ENCODE measurements at regions not wholly inside any gene's neighbourhood (a gene's known extent, or its start where the extent isn't known, plus 50 kb on each side); places are given as distances from the start of the nearest gene placed in this dataset.
A peak's percentile ranks its signal among the peaks of the same experiment; 100 is the strongest.

- no peak for DNase-seq
These were observed 166.6 kb downstream of the TLE3 start for GRCh38 chr15:69931156-69931555.

DNA sequence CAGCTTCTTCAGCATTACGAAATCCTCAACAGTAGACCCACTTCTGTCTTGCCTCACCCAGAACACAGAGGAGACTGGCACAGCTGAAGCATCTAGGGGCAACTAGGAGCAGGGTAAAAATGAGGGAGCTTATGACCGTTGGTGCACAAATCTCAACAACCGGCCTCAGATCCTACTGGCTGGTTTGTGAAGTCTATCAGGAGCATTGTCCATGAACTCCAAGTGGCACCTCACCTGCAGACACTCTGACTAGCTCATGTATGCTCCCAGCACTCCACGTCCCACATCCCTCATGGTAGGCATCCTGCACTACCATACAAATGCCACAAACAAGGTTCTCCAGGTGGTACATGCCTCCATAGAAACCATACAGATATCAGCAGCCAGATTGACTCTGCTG is 163.1 kb downstream of the TLE3 start:
- DNase-seq, result no peak

GRCh38 chr15:69939513-69940440 is 157.9 kb downstream of the TLE3 start:
- no peak for DNase-seq

- no peak for DNase-seq
These were observed 157.0 kb downstream of the TLE3 start for GRCh38 chr15:69940441-69941300.

GRCh38 chr15:69941301-69941605 is 156.5 kb downstream of the TLE3 start:
- DNase-seq, result no peak

DNA sequence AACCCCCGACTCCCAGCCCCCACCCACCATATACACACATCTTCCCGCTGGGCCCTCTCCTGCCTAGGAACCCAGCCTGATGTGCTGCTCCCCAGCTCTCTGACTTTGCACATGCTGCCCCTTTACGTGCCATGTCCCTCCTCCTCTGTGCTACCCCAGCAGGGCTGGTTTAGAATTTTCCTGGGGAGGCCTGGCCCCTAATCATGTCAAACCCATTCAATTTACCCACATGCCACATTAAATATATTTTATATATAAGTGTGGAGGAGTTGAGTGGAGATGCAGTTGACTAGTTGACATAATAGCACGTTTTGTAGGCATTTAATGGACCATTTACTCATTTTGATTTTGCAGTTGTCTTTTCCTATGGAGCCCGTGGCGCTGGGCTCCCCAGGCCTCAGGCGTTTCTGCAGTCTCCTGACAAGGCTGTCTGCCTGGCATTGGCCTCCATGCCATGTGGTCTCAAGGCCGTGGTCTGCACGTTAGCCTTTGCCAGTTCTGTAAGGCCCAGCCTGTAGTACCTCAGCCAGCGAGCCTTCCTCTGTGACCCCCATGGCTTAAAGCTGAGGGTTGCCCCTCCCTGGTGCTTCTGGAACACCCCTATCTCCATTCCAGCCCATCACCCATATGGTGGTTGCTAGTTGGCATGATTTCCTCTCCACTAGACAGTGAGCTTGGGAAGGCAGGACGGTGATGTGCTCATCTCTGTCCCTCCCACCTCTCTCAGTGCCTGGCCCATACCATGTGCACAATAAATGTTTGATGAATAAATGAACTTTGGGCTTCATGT is 155.8 kb downstream of the TLE3 start:
- no peak for DNase-seq

DNA sequence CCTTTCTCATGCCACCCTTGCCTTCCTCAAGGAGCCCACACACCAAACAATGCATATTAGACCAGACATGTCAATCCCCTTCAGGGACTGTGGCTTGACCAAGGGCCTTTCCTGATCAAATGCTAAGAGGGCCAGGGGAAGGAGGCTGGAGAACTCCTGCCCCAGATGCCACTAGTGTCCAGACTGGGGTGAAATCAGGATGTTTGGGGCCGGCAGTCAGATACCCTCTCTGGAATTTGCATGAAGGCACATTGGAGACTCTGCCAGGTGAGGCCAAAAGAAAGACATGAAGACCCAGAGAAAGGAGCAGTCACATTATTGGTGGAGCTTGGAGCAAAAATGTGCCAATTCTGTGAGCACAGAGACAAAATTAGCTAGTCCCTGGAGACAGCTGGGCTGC is 154.1 kb downstream of the TLE3 start:
- no peak for DNase-seq

- DNase-seq, result no peak
These were observed 152.0 kb downstream of the TLE3 start for GRCh38 chr15:69945729-69946128.

GRCh38 chr15:69946870-69947269 is 150.8 kb downstream of the TLE3 start:
- DNase-seq, result no peak

DNA sequence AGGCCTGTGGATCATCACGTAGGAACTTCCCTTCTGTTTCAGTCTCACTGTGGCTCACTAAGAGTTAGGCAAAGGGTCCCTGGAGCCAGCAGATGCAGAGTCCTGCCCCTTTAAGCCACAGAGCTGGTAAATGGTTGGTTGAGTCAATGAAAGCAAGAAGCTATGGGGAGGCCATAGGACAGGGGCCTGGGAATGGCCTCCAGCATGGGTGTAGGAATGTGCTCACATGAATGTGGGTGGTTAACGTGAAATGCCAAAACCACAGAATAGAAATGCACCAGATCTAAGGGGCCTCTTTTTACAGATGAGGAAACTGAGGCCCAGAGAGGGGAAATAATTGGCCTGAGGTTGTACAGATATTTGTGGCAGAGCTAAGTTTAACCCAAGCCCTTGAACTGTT is 150.3 kb downstream of the TLE3 start:
- DNase-seq, result no peak

DNA sequence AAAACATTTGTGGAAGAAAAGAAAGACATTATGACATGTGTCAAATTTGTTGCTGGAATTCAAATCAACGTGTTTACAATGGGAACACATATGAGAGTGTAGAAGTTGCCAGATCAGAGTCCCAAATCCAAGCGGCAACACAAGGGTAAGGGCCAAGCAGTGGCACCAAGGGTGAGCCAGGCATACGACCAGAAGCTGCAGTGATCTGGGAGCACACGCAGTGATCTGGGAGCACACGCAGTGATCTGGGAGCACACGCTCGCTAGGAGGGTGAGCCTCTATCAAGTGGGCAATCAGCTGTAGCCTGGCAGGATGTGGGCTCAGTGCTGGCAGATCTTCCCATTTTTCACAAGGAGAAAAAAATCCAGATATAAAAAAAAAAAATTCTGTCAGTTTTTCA is 148.2 kb downstream of the TLE3 start:
- DNase-seq, result no peak

DNA sequence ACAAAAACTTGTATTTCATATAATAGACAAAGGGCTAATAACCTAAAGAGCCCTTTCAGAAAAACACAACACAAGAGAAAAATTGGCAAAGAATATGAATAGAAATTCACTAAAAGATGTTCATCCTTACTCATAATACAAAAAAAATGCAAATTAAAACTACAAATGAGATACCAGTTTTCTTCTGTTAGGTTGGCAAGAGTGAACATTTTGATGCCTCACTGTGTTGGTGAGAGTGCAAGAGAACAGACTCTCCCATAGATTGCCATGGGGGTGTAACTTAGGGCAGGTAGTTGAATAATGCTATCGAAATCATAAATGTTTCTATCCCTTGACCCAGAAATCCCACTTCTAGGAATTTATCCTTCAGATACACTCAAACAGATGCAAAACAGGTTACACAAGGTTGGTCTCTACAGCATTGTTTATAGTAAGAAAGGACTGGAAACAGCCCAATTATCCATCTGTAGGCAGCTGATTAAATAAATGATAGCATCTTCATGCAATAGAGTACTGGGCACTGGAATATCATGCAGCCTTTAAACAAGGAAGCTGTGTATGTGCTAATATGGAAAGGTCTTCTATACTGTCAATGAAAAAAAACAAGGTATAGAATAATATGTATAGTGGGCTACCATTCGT is 146.3 kb downstream of the TLE3 start:
- DNase-seq, result no peak

DNA sequence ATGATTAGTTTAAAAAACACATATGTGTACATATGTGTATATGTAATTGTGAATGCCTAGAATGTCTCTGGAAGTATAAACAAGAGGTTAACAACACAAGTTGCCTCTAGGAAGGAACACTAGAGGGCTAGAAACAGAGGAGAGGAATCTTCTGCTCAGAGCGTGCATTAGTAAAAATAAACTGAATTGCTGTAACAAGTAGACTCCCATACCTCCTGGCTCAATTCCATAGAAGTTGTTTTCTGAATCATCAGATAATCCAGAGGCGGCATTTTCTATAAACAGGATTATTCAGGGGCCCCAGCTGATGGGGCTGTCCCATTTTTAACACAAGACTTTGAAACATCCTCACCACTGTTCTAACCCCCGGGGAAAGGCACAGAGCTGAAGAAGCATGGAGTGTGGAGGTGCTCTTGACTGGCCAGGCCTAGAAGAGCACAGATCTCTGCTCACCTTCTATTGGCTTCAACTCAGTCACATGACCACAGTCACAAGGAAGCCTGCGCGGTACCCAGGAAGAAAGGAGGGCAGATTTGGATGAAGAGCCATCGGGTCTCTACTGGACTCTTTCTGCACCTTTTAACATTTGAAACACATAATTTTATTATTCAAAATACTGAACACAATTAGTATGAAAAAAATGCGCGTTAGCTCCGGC is 145.7 kb downstream of the TLE3 start:
- peak; percentile 33 for DNase-seq

GRCh38 chr15:69953051-69953450 is 144.7 kb downstream of the TLE3 start:
- no peak for DNase-seq

- no peak for DNase-seq
These were observed 143.9 kb downstream of the TLE3 start for GRCh38 chr15:69953816-69954215.

DNA sequence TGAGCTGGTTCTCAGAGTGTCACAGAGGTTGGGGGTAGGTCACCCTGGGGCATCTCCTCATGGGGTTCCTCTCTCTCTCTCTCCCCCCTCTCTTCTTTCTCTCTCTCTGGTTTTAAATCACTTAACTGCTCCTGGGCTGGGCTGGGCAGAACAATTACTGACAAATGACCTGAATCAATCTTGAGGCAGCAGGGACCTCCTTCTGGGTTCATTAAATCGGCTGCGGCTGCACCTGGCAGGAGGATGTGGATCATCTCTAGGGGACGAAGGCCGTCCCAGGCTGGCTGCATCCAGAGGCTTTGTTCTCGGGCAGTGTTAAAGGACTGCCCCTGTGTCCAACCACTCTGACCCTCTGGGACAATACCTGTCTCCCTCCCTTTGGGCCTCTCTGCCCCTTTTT is 143.1 kb downstream of the TLE3 start:
- no peak for DNase-seq

- DNase-seq, result no peak
These were observed 142.3 kb downstream of the TLE3 start for GRCh38 chr15:69955240-69955894.

GRCh38 chr15:69956417-69956816 is 141.3 kb downstream of the TLE3 start:
- no peak for DNase-seq

DNA sequence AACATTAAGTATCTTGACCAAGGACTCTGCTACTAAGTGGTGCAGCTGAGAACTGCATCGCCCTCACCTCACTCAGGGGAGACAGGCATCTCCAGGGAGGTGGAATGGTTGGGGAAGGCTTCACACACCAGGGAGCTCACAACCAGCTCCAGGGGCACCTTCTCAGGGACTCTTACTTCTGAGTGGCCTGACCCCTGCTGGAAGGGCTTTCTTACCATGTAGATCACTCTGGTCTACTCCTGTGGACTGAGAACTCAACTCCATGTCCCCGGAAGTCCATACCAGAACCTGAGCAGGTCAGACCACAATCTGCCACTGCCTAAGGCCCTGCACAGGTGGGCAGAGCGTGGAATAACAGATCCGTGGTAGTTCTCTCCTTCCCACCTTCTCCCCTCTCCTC is 140.5 kb downstream of the TLE3 start:
- DNase-seq, result no peak

DNA sequence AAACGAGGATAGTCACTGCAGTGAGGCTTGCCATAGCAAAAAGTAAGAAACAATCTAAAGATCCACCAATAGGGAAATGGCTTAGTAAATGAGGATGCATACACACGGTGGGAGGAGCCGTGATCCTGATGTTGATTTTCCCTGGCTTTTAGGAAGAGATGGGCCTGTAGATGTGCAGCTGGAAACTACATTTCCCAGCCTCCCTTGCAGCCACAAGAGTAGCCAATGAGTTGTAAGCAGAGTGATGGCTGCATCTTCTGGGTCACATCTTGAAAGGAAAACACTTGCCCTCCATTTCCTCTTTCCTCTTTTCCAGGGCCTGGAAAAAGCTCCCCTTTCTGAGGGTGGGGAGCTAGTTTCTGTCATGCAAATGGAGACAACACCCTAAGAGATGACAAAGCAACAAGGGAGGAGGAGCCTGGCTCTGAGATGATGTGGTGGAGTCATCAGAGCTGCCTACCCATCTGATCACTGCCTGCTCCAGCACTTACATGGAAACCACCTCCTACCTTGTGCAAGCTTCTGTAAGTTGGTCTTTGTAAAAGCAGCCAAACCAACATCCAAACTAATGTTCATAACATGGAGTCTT is 139.1 kb downstream of the TLE3 start:
- no peak for DNase-seq

GRCh38 chr15:69962561-69962960 is 135.2 kb downstream of the TLE3 start:
- no peak for DNase-seq

All from HCEC 1CT (cell line).